GM21528 (cell line): ENCODE measurements at regions not wholly inside any gene's neighbourhood (a gene's known extent, or its start where the extent isn't known, plus 50 kb on each side); places are given as distances from the start of the nearest gene placed in this dataset.
"Not testable (repeated sequence)": the region's sequence is repeated elsewhere in the genome, so short reads cannot be mapped to it uniquely, and the experiment has no call there.

Experiments
- ATAC-seq: cut with Tn5 transposase; IDR thresholded peaks from one replicate; pipeline ENCODE4 v1.9.1; 2021; ENCODE audit warnings: mild to moderate bottlenecking, moderate library complexity; ENCODE audit not compliant: unreplicated experiment, low FRiP score

- ATAC-seq: no peak
These were observed 1038.8 kb upstream of the EPHA6 start for GRCh38 chr3:95775486-95776094.

GRCh38 chr3:95781598-95781997 lies 1032.8 kb upstream of the EPHA6 start:
- ATAC-seq: no peak

GRCh38 chr3:95789111-95789510 lies 1025.3 kb upstream of the EPHA6 start:
- no peak for ATAC-seq

DNA sequence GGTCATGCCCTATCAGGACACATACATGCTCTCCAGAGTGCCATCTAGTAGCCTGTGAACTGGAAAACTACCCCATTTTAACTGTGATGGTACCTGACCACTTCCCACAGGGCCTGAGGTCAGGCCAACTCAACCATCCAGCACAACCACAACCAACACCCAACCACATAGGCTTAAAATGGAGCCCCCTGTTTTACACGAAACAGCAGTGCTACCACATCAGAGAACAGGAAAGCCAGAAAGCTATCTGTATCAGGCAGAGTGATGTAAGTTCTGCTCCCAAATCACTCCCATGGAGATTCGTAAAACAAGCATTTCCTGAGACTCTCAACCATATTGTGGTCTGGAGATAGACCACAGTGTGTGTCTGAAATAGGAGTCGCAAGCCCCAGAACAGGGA lies 1017.3 kb upstream of the EPHA6 start:
- ATAC-seq: no peak

- no peak for ATAC-seq
These were observed 1015.8 kb upstream of the EPHA6 start for GRCh38 chr3:95798628-95799027.

DNA sequence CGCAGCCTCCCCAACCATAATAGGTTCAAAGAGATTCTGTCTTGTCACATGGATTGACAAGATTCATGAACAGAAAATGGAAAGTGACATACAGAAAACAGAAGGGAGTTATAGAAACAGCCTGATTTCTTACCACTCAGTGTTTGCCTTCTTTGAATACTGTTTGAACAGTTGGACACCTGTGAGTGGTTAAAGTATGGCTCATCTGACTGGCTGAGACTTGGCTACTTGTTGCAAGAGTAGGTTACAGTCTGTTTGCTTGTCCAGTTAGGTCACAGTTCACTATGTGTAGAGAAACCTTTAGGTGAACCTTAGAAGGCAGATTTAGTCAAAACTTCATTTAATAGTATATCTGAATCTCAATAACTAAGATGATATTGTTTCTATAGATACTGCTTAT lies 1003.9 kb upstream of the EPHA6 start:
- ATAC-seq: no peak

DNA sequence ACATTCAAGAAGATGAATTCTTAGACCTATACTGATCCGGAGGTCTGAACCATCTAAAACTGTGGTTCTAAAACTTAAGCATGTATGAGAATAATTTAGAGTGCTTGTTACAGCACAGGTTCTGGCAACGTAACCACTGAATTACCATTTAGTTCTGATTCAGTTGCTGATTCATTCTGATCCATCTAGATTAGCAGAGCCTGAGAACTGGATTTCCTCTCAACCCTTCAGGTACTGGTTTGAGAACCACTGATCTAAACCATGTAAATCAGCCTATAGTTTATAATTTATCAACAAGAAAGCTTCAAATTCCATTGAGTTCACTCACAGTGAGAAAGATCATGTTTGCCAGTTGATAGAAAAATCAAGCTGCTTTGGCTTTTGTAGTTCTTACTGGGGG lies 1001.1 kb upstream of the EPHA6 start:
- no peak for ATAC-seq

- no peak for ATAC-seq
These were observed 998.6 kb upstream of the EPHA6 start for GRCh38 chr3:95815828-95816227.

- ATAC-seq: no peak
These were observed 988.0 kb upstream of the EPHA6 start for GRCh38 chr3:95826419-95826818.

GRCh38 chr3:95832146-95832545 lies 982.2 kb upstream of the EPHA6 start:
- ATAC-seq: no peak

DNA sequence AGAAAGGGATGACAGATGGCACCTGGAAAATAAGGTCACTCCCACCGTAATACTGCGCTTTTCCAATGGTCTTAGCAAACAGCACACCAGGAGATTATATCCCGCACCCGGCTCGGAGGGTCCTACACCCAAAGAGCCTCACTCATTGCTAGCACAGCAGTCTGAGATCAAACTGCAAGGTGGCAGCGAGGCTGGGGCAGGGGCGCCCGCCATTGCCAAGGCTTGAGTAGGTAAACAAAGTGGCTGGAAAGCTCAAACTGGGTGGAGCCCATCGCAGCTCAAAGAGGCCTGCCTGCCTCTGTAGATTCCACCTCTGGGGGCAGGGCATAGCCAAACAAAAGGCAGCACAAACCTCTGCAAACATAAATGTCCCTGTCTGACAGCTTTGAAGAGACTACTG lies 953.8 kb upstream of the EPHA6 start:
- not testable (repeated sequence) for ATAC-seq

DNA sequence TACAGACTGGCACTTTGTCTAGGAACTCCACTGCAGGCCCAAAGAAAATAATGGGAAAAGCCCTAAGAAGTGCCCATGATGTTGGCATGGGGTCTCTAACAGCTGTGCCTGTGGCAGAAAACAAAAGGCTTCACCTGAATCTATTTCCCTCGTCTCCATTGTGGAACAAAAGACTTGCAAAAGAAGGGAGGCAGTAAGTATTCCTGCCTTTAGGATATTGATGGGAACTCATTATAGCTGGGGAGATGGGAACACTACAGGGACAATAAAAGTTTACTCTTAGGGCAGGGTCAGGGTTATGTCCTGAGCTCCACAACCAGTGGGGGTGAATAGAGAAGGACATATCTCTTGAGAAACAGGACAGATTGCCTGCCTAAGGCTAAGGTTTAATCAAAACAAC lies 930.6 kb upstream of the EPHA6 start:
- ATAC-seq: no peak

DNA sequence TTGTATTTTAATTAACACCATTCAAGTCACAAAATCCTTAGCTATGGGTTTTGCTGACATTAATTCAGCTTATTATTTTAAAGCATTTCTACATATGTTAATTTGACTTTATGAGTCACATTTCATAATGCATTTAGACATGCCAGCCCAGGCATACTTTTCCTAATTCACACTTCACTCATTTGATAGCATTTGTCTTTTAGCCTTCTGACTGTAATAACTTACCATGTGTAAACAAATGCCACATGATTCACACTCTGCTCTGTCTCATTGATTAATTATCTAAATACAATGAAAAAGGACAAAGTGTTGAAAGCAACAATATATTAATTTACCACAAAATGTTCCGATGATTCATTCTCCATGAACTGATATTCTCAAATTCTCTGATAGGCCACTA lies 927.8 kb upstream of the EPHA6 start:
- ATAC-seq: no peak

GRCh38 chr3:95887114-95887513 lies 927.3 kb upstream of the EPHA6 start:
- ATAC-seq: no peak

GRCh38 chr3:95894820-95895219 lies 919.6 kb upstream of the EPHA6 start:
- ATAC-seq: no peak

- ATAC-seq: no peak
These were observed 914.9 kb upstream of the EPHA6 start for GRCh38 chr3:95899494-95899893.

DNA sequence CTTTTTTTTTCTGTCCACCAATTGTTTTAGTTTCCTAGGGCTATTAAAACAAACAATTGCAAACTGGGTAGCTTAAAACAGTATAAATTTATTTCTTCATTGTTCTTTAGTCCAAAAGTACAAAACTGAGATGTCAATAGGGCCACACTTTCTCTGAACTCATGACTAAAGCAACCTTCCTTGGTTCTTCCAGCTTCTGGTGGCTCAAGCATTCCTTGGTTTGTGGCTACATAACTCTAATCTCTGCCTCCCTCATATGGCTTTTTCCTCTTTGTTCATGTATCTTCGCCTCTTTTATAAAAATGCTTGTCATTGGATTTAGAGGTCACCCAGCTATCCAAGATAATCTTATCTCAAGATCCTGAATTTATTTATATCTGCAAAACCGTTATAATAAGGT lies 914.5 kb upstream of the EPHA6 start:
- no peak for ATAC-seq

DNA sequence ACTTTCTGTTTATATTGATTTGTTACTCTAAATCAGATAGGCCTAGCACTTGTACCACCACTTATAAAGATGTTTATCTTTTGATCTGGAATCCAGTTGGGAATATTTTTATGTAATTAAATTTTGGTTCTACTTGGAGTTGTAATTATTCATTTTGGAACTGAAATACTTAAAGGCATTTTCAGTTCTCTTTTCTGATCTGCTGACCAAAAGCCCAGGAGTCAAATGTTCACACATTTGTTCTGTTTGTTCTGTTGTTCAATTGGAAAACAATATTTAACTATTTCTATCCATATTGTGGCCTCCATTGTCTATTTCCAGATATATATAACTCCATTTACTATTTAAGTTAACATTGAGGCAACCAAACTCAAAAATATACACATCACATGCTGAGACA lies 912.4 kb upstream of the EPHA6 start:
- ATAC-seq: no peak

DNA sequence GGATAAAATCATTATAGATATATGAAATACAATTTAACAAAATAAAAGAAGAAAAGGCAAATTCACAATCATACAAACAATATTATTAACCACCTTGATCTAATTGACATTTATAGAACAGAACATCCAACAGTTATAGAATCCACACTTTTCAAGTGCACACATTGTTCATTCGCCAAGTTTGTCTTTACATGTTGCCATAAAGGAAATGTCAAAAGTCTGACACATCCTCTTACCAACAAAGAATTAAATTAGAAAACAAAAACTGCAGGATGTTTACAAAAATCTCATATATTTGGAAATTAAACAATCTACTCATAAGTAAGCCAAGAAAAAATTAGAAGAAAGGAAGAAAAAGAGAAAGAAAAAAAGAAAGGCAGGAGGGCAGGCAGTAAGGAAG lies 909.2 kb upstream of the EPHA6 start:
- ATAC-seq: no peak

DNA sequence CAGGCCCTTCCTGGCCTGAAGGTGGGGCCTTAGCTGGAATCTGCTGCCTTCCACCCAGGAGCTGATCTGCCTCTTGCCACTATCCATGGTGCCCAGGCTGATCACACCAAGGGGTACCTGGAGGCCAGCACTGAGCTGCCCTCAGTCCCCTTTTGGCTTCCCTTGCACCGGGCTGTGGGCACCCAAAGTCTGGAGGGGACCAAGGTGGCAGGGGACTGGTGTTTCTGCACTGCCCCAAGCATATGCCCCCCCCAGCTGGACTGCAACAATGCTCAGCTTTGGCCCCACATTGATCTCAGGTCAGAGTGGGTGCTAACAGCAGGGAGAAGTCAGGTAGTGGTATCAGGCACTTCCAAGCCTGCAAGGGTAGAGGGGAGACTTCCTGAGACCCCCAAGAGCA lies 902.6 kb upstream of the EPHA6 start:
- no peak for ATAC-seq

DNA sequence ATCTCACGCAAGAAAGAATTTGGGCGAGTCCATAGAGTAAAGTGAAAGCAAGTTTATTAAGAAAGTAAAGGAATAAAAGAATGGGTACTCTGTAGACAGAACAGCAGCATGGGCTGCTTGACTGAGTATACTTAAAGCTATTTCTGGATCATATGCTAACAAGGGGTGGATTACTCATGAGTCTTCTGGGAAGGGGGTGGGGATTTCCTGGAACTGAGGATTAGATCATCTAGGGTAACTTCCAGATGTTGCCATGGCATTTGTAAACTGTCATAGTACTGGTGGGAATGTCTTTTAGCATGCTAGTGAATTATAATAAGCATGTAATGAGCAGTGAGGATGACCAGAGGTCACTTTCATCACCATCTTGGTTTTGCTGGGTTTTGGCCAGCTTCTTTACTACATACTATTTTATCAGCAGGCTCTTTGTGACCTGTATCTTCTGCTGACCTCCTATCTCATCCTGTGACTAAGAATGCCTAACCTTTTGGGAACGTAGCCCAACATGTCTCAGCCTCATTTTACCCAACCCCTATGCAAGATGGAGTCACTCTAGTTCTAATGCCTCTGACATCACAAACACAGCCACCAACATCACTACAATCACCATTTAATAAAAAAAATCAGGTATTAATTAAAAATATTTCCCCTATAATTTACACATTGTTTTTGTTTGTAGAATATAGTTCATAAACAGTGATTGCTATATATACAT lies 890.7 kb upstream of the EPHA6 start:
- ATAC-seq: no peak

GRCh38 chr3:95926904-95927501 lies 887.4 kb upstream of the EPHA6 start:
- ATAC-seq: no peak
